C4-2B (cell line): ENCODE measurements at regions not wholly inside any gene's neighbourhood (a gene's known extent, or its start where the extent isn't known, plus 50 kb on each side); places are given as distances from the start of the nearest gene placed in this dataset.

Source experiments
- H3K27ac ChIP-seq: fragments of 450-650 bp; 2 replicates; pipeline ENCODE4 v1.5.1; 2017
- ZFX ChIP-seq: fragments of 450-650 bp; IDR thresholded peaks from 2 replicates; pipeline ENCODE4 v1.6.1; 2017
- TF ChIP-seq, protein P1 (sequence below): fragments of 450-650 bp; conservative IDR thresholded peaks from 2 replicates; pipeline ENCODE4 v1.5.1; 2017; ENCODE audit warnings: mild to moderate bottlenecking

DNA sequence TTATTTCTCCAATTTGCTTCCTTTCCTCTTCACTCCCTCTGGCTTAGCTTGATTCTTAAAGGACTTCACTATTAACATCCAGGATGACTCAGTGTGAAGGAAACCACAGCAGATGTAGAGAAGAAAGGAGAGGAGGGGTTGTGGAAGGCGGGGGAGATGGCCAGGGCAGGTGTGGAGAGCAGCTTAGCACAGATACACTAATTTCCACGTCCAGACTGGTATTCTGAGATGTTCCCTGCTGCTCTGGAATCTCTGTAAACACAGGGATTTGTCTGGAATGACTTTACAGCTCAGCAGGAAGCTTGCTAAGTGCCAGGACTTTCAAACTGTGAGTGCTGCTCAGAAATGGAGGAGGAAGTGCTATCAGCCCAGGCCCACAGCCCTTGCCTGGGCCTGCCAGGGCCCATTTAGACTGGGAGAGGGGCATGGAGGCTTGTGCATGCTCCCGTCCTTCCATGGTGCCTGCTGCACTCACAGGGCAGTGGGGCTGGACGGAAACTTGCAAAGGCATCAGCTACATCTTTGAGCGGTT is 202.5 kb upstream of the DDHD1 start:
- TF ChIP-seq, protein P1, sequence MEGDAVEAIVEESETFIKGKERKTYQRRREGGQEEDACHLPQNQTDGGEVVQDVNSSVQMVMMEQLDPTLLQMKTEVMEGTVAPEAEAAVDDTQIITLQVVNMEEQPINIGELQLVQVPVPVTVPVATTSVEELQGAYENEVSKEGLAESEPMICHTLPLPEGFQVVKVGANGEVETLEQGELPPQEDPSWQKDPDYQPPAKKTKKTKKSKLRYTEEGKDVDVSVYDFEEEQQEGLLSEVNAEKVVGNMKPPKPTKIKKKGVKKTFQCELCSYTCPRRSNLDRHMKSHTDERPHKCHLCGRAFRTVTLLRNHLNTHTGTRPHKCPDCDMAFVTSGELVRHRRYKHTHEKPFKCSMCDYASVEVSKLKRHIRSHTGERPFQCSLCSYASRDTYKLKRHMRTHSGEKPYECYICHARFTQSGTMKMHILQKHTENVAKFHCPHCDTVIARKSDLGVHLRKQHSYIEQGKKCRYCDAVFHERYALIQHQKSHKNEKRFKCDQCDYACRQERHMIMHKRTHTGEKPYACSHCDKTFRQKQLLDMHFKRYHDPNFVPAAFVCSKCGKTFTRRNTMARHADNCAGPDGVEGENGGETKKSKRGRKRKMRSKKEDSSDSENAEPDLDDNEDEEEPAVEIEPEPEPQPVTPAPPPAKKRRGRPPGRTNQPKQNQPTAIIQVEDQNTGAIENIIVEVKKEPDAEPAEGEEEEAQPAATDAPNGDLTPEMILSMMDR: no peak
- TF ChIP-seq ZFX: no peak

DNA sequence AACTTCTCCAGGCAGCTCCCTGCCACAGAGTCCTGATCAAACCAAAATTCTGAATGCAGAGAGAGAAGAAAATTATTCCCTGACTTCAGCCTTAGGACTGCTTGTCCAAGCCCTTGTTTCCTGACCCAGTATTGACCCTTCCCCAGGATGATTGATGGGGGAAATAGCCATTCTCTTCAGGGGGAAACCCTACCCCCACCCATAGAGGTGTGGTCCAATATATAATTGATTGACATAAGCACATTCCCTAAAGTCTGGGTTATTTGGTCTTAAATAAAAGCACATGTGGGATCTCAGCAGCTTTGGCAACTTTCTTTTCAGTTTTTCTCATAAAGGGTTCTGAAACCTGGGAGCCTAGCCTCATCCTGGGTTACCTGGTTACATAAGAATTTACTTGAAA is 201.2 kb upstream of the DDHD1 start:
- H3K27ac ChIP-seq: no peak overlapping the region
- TF ChIP-seq, protein P1: no peak
- TF ChIP-seq ZFX: no peak

More for the DNA sequence above, 202.5 kb upstream of the DDHD1 start:
- H3K27ac ChIP-seq: no peak overlapping the region

DNA sequence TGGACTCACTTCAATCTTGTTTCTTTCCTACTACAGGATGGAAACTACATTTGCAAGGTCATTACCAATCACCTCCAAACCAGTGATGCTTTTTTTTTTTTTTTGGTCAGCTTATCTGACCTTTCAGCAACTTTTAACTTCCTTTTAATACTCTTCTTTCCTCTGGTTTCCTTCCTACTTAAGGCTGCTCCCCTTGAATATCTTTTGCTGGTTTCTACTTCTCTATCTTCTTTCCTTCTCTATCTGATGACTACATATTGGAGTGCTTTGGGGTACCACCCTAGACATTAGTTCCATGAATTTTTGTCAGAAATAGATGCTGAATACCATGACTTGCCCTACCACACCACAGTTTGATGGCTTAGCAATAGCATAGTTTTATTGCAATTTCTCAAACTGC is 197.7 kb upstream of the DDHD1 start:
- TF ChIP-seq ZFX: no peak
- TF ChIP-seq, protein P1: no peak
- no peak overlapping the region for H3K27ac ChIP-seq

DNA sequence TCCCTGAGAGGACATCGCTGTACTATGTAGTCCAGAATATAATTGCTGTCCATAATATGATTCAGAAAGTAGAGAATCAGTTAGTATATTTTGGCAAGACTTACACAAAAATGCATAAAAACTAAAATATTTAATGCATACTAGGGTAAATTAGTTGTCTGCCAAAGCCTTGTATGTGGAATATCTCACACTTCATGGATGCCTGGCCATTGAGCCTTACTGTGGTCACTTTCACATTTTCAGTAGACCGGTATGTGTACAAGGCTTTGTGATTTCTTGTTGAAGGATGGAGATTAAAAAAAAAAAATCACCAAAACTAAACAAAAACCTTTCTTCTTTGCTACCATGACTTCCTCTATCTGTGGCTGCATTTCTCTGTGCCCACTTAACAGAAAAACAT is 197.3 kb upstream of the DDHD1 start:
- H3K27ac ChIP-seq: no peak overlapping the region
- TF ChIP-seq, protein P1: no peak
- TF ChIP-seq ZFX: no peak

DNA sequence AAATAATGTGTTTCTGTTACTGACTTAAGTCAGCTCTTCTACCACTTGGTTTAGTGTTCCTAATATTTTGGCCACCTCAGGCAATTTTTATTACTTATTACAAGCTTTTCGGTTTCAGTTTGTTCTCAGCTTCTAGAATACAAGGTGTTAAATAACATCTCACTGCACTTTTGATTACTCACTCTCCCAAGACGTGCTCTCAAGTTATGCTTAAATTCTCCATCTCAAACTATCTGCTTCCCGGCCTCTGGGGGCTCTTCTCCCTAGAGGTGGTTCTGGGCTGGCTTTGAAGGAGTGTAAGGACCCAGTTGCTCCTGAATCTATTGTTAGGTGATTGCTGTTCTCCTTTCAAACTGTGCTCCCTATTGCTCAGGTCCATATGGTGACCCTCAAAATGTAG is 193.9 kb upstream of the DDHD1 start:
- no peak overlapping the region for H3K27ac ChIP-seq
- no peak for TF ChIP-seq ZFX
- TF ChIP-seq, protein P1: no peak

DNA sequence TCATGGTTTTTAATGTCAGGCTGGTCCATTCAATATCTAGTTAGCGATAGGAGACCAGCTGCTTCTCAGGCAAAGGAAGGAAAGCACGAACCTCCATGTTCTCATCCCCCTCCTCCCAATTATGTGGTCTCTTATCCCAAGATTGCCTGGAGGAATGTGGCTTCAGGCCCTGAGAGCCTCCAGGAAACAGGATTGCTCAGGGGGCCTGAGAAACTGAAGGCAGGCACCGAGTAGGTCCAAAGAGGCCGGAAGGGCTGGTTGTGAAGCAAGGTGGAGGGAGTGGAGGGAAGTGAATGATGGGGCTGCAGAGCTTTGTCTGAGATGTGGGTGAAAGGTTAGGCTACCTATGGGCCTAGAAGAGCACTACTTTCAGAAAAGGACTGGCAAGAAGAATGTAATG is 188.2 kb upstream of the DDHD1 start:
- H3K27ac ChIP-seq: no peak overlapping the region
- TF ChIP-seq ZFX: no peak
- TF ChIP-seq, protein P1: no peak

DNA sequence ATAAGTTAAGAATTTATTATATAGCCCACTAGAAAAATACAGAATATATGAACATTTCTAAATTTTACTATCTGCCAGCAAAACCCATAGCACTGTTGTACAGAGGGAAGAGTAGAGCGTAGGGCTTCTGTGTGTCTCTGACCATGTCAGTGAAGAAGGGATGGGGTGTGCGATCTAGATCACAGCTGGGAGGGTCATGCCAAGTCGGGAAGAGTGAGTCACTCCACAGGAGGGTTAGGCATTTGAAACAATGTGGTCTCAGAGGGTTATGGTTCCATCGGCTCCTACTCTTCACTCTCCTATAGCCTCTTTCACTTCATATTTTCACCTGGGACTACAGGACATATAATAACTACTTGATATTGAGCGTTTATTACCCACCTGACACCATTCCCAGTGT is 185.1 kb upstream of the DDHD1 start:
- H3K27ac ChIP-seq: no peak overlapping the region
- TF ChIP-seq ZFX: no peak
- TF ChIP-seq, protein P1: no peak
